ENCODE measurements at regions not wholly inside any gene's neighbourhood (a gene's known extent, or its start where the extent isn't known, plus 50 kb on each side); places are given as distances from the start of the nearest gene placed in this dataset.

GRCh38 chr10:131777921-131778320 is 122.9 kb upstream of the PPP2R2D start:
- no peak for TF ChIP-seq CTCF (IDR thresholded peaks at IDR 0.05; ENCODE audit: low read length)
- TF ChIP-seq EZH2phosphoT487 (IDR thresholded peaks at IDR 0.05; ENCODE audit: low read length): no peak

All from MM.1S (cell line).